ENCODE measurements at regions not wholly inside any gene's neighbourhood (a gene's known extent, or its start where the extent isn't known, plus 50 kb on each side); places are given as distances from the start of the nearest gene placed in this dataset.

GRCh38 chr22:27488456-27489177 lies 312.9 kb downstream of the MN1 start:
- Histone ChIP-seq H3K4me3 (ENCODE audit: low read length in 2 of 2) (no peak overlapping the region), H3K27ac (ENCODE audit: low read depth in 1 of 2, low read length in 1 of 2) (no peak overlapping the region), H3K9me3 (ENCODE audit: control insufficient read depth in 2 of 2, insufficient read depth in 1 of 2, low read length in 1 of 2) (peaks cover 0 to 10% of the 10 kb centered on the region in 2 donors), H3K36me3 (ENCODE audit: control insufficient read depth in 2 of 2, insufficient read depth in 2 of 2, low read length in 1 of 2) (no peaks in the 10 kb centered on the region), H3K4me1 (ENCODE audit: control insufficient read depth in 2 of 2, insufficient read depth in 2 of 2, low read length in 2 of 2) (no peaks in the 10 kb centered on the region), H3K27me3 (ENCODE audit: control insufficient read depth in 2 of 2, insufficient read depth in 1 of 2, low read length in 1 of 2) (no peaks in the 10 kb centered on the region)
- DNase-seq (ENCODE audit: low read depth in 6 of 9, low spot score in 9 of 9): no peak
- 89% methylated on average over 12 of the region's 12 CpGs for WGBS

GRCh38 chr22:27489178-27489675 lies 312.3 kb downstream of the MN1 start:
- DNase-seq (ENCODE audit: low read depth in 6 of 9, low spot score in 9 of 9): no peak
- peaks cover 0 to 10% of the 10 kb centered on the region in 2 donors for H3K9me3 ChIP-seq (ENCODE audit: control insufficient read depth in 2 of 2, insufficient read depth in 1 of 2, low read length in 1 of 2)

GRCh38 chr22:27490080-27490479 lies 311.5 kb downstream of the MN1 start:
- peaks cover 0 to 10% of the 10 kb centered on the region in 2 donors for H3K9me3 ChIP-seq (ENCODE audit: control insufficient read depth in 2 of 2, insufficient read depth in 1 of 2, low read length in 1 of 2)
- no peak overlapping the region for H3K27ac ChIP-seq (ENCODE audit: low read depth in 1 of 2, low read length in 1 of 2)
- DNase-seq (ENCODE audit: low read depth in 6 of 9, low spot score in 9 of 9): no peak
- H3K4me1 ChIP-seq (ENCODE audit: control insufficient read depth in 2 of 2, insufficient read depth in 2 of 2, low read length in 2 of 2): no peaks in the 10 kb centered on the region
- no peaks in the 10 kb centered on the region for H3K36me3 ChIP-seq (ENCODE audit: control insufficient read depth in 2 of 2, insufficient read depth in 2 of 2, low read length in 1 of 2)
- H3K27me3 ChIP-seq (ENCODE audit: control insufficient read depth in 2 of 2, insufficient read depth in 1 of 2, low read length in 1 of 2): no peaks in the 10 kb centered on the region
- no peak overlapping the region for H3K4me3 ChIP-seq (ENCODE audit: low read length in 2 of 2)
- 89% methylated on average over 4 of the region's 4 CpGs for WGBS

More at GRCh38 chr22:27489178-27489675, 312.3 kb downstream of the MN1 start:
- no peak overlapping the region for H3K4me3 ChIP-seq (ENCODE audit: low read length in 2 of 2)
- 95% methylated on average over 4 of the region's 4 CpGs for WGBS
- H3K4me1 ChIP-seq (ENCODE audit: control insufficient read depth in 2 of 2, insufficient read depth in 2 of 2, low read length in 2 of 2): no peaks in the 10 kb centered on the region
- no peaks in the 10 kb centered on the region for H3K27me3 ChIP-seq (ENCODE audit: control insufficient read depth in 2 of 2, insufficient read depth in 1 of 2, low read length in 1 of 2)
- H3K36me3 ChIP-seq (ENCODE audit: control insufficient read depth in 2 of 2, insufficient read depth in 2 of 2, low read length in 1 of 2): no peaks in the 10 kb centered on the region
- H3K27ac ChIP-seq (ENCODE audit: low read depth in 1 of 2, low read length in 1 of 2): no peak overlapping the region

GRCh38 chr22:27491888-27492287 lies 309.7 kb downstream of the MN1 start:
- Histone ChIP-seq H3K9me3 (ENCODE audit: control insufficient read depth in 2 of 2, insufficient read depth in 1 of 2, low read length in 1 of 2) (peaks cover 0 to 10% of the 10 kb centered on the region in 2 donors), H3K27me3 (ENCODE audit: control insufficient read depth in 2 of 2, insufficient read depth in 1 of 2, low read length in 1 of 2) (no peaks in the 10 kb centered on the region), H3K27ac (ENCODE audit: low read depth in 1 of 2, low read length in 1 of 2) (no peak overlapping the region), H3K36me3 (ENCODE audit: control insufficient read depth in 2 of 2, insufficient read depth in 2 of 2, low read length in 1 of 2) (no peaks in the 10 kb centered on the region), H3K4me1 (ENCODE audit: control insufficient read depth in 2 of 2, insufficient read depth in 2 of 2, low read length in 2 of 2) (no peaks in the 10 kb centered on the region), H3K4me3 (ENCODE audit: low read length in 2 of 2) (no peak overlapping the region)
- WGBS: 94% methylated on average over 5 of the region's 5 CpGs
- no peak for DNase-seq (ENCODE audit: low read depth in 6 of 9, low spot score in 9 of 9)

GRCh38 chr22:27492566-27493201 lies 308.9 kb downstream of the MN1 start:
- Histone ChIP-seq H3K9me3 (ENCODE audit: control insufficient read depth in 2 of 2, insufficient read depth in 1 of 2, low read length in 1 of 2) (peaks cover 0 to 10% of the 10 kb centered on the region in 2 donors), H3K27ac (ENCODE audit: low read depth in 1 of 2, low read length in 1 of 2) (no peak overlapping the region), H3K36me3 (ENCODE audit: control insufficient read depth in 2 of 2, insufficient read depth in 2 of 2, low read length in 1 of 2) (no peaks in the 10 kb centered on the region), H3K27me3 (ENCODE audit: control insufficient read depth in 2 of 2, insufficient read depth in 1 of 2, low read length in 1 of 2) (no peaks in the 10 kb centered on the region), H3K4me1 (ENCODE audit: control insufficient read depth in 2 of 2, insufficient read depth in 2 of 2, low read length in 2 of 2) (no peaks in the 10 kb centered on the region), H3K4me3 (ENCODE audit: low read length in 2 of 2) (no peak overlapping the region)
- 79% methylated on average over 5 of the region's 5 CpGs for WGBS
- DNase-seq (ENCODE audit: low read depth in 6 of 9, low spot score in 9 of 9): no peak

GRCh38 chr22:27493796-27494195 lies 307.8 kb downstream of the MN1 start:
- Histone ChIP-seq H3K4me1 (ENCODE audit: control insufficient read depth in 2 of 2, insufficient read depth in 2 of 2, low read length in 2 of 2) (no peaks in the 10 kb centered on the region), H3K4me3 (ENCODE audit: low read length in 2 of 2) (no peak overlapping the region), H3K27ac (ENCODE audit: low read depth in 1 of 2, low read length in 1 of 2) (no peak overlapping the region), H3K36me3 (ENCODE audit: control insufficient read depth in 2 of 2, insufficient read depth in 2 of 2, low read length in 1 of 2) (no peaks in the 10 kb centered on the region), H3K9me3 (ENCODE audit: control insufficient read depth in 2 of 2, insufficient read depth in 1 of 2, low read length in 1 of 2) (peaks cover 0 to 10% of the 10 kb centered on the region in 2 donors), H3K27me3 (ENCODE audit: control insufficient read depth in 2 of 2, insufficient read depth in 1 of 2, low read length in 1 of 2) (no peaks in the 10 kb centered on the region)
- DNase-seq (ENCODE audit: low read depth in 6 of 9, low spot score in 9 of 9): no peak
- 51% methylated on average over 4 of the region's 4 CpGs for WGBS

GRCh38 chr22:27494785-27495184 lies 306.8 kb downstream of the MN1 start:
- no peak for DNase-seq (ENCODE audit: low read depth in 6 of 9, low spot score in 9 of 9)
- no peak overlapping the region for H3K27ac ChIP-seq (ENCODE audit: low read depth in 1 of 2, low read length in 1 of 2)
- H3K4me3 ChIP-seq (ENCODE audit: low read length in 2 of 2): no peak overlapping the region
- no peaks in the 10 kb centered on the region for H3K4me1 ChIP-seq (ENCODE audit: control insufficient read depth in 2 of 2, insufficient read depth in 2 of 2, low read length in 2 of 2)
- H3K36me3 ChIP-seq (ENCODE audit: control insufficient read depth in 2 of 2, insufficient read depth in 2 of 2, low read length in 1 of 2): no peaks in the 10 kb centered on the region
- WGBS: 93% methylated on average over 13 of the region's 13 CpGs
- no peaks in the 10 kb centered on the region for H3K27me3 ChIP-seq (ENCODE audit: control insufficient read depth in 2 of 2, insufficient read depth in 1 of 2, low read length in 1 of 2)
- H3K9me3 ChIP-seq (ENCODE audit: control insufficient read depth in 2 of 2, insufficient read depth in 1 of 2, low read length in 1 of 2): peaks cover 0 to 10% of the 10 kb centered on the region in 2 donors

GRCh38 chr22:27495325-27495724 lies 306.2 kb downstream of the MN1 start:
- Histone ChIP-seq H3K27me3 (ENCODE audit: control insufficient read depth in 2 of 2, insufficient read depth in 1 of 2, low read length in 1 of 2) (no peaks in the 10 kb centered on the region), H3K36me3 (ENCODE audit: control insufficient read depth in 2 of 2, insufficient read depth in 2 of 2, low read length in 1 of 2) (no peaks in the 10 kb centered on the region), H3K4me3 (ENCODE audit: low read length in 2 of 2) (no peak overlapping the region), H3K9me3 (ENCODE audit: control insufficient read depth in 2 of 2, insufficient read depth in 1 of 2, low read length in 1 of 2) (peaks cover 0 to 10% of the 10 kb centered on the region in 2 donors), H3K4me1 (ENCODE audit: control insufficient read depth in 2 of 2, insufficient read depth in 2 of 2, low read length in 2 of 2) (no peaks in the 10 kb centered on the region), H3K27ac (ENCODE audit: low read depth in 1 of 2, low read length in 1 of 2) (no peak overlapping the region)
- 94% methylated on average over 8 of the region's 8 CpGs for WGBS
- DNase-seq (ENCODE audit: low read depth in 6 of 9, low spot score in 9 of 9): no peak

GRCh38 chr22:27499121-27499520 lies 302.4 kb downstream of the MN1 start:
- Histone ChIP-seq H3K4me3 (ENCODE audit: low read length in 2 of 2) (no peak overlapping the region), H3K4me1 (ENCODE audit: control insufficient read depth in 2 of 2, insufficient read depth in 2 of 2, low read length in 2 of 2) (no peaks in the 10 kb centered on the region), H3K27me3 (ENCODE audit: control insufficient read depth in 2 of 2, insufficient read depth in 1 of 2, low read length in 1 of 2) (no peaks in the 10 kb centered on the region), H3K36me3 (ENCODE audit: control insufficient read depth in 2 of 2, insufficient read depth in 2 of 2, low read length in 1 of 2) (no peaks in the 10 kb centered on the region), H3K9me3 (ENCODE audit: control insufficient read depth in 2 of 2, insufficient read depth in 1 of 2, low read length in 1 of 2) (no peaks in the 10 kb centered on the region), H3K27ac (ENCODE audit: low read depth in 1 of 2, low read length in 1 of 2) (no peak overlapping the region)
- no peak for DNase-seq (ENCODE audit: low read depth in 6 of 9, low spot score in 9 of 9)
- 92% methylated on average over 13 of the region's 13 CpGs for WGBS
